ENCODE measurements at regions not wholly inside any gene's neighbourhood (a gene's known extent, or its start where the extent isn't known, plus 50 kb on each side); places are given as distances from the start of the nearest gene placed in this dataset.

GRCh38 chr2:13533524-13533922 is 816.8 kb downstream of the TRIB2 start:
- no peak for DNase-seq (ENCODE audit: low spot score)
- H3K4me3 Mint-ChIP-seq (ENCODE audit: unreplicated experiment), result no peak overlapping the region
- H3K27me3 Mint-ChIP-seq (ENCODE audit: unreplicated experiment), result no peaks in the 10 kb centered on the region
- no peaks in the 10 kb centered on the region for H3K36me3 Mint-ChIP-seq (ENCODE audit: low read depth, unreplicated experiment)
- H3K27ac Mint-ChIP-seq (ENCODE audit: unreplicated experiment), result no peak overlapping the region
- no peak for TF ChIP-seq CTCF (IDR thresholded peaks at IDR 0.05; ENCODE audit: unreplicated experiment)
- no peaks in the 10 kb centered on the region for H3K4me1 Mint-ChIP-seq (ENCODE audit: unreplicated experiment)
- no peaks in the 10 kb centered on the region for H3K9me3 Mint-ChIP-seq (ENCODE audit: unreplicated experiment)

GRCh38 chr2:13536941-13537340 is 820.2 kb downstream of the TRIB2 start:
- H3K27ac Mint-ChIP-seq (ENCODE audit: unreplicated experiment), result no peak overlapping the region
- no peak overlapping the region for H3K4me3 Mint-ChIP-seq (ENCODE audit: unreplicated experiment)
- no peak for TF ChIP-seq CTCF (IDR thresholded peaks at IDR 0.05; ENCODE audit: unreplicated experiment)
- no peaks in the 10 kb centered on the region for H3K36me3 Mint-ChIP-seq (ENCODE audit: low read depth, unreplicated experiment)
- no peaks in the 10 kb centered on the region for H3K4me1 Mint-ChIP-seq (ENCODE audit: unreplicated experiment)
- DNase-seq (ENCODE audit: low spot score), result no peak
- H3K27me3 Mint-ChIP-seq (ENCODE audit: unreplicated experiment), result no peaks in the 10 kb centered on the region
- no peaks in the 10 kb centered on the region for H3K9me3 Mint-ChIP-seq (ENCODE audit: unreplicated experiment)

GRCh38 chr2:13537771-13538349 is 821.1 kb downstream of the TRIB2 start:
- Mint-ChIP-seq H3K4me3 (ENCODE audit: unreplicated experiment) (no peak overlapping the region), H3K36me3 (ENCODE audit: low read depth, unreplicated experiment) (no peaks in the 10 kb centered on the region), H3K27me3 (ENCODE audit: unreplicated experiment) (no peaks in the 10 kb centered on the region), H3K9me3 (ENCODE audit: unreplicated experiment) (no peaks in the 10 kb centered on the region), H3K27ac (ENCODE audit: unreplicated experiment) (no peak overlapping the region), H3K4me1 (ENCODE audit: unreplicated experiment) (no peaks in the 10 kb centered on the region)
- TF ChIP-seq CTCF (IDR thresholded peaks at IDR 0.05; ENCODE audit: unreplicated experiment), result no peak
- no peak for DNase-seq (ENCODE audit: low spot score)

GRCh38 chr2:13539296-13539695 is 822.6 kb downstream of the TRIB2 start:
- no peak for TF ChIP-seq CTCF (IDR thresholded peaks at IDR 0.05; ENCODE audit: unreplicated experiment)
- Mint-ChIP-seq H3K4me1 (ENCODE audit: unreplicated experiment) (no peaks in the 10 kb centered on the region), H3K9me3 (ENCODE audit: unreplicated experiment) (no peaks in the 10 kb centered on the region), H3K27ac (ENCODE audit: unreplicated experiment) (no peak overlapping the region), H3K4me3 (ENCODE audit: unreplicated experiment) (no peak overlapping the region), H3K27me3 (ENCODE audit: unreplicated experiment) (no peaks in the 10 kb centered on the region), H3K36me3 (ENCODE audit: low read depth, unreplicated experiment) (no peaks in the 10 kb centered on the region)
- no peak for DNase-seq (ENCODE audit: low spot score)

GRCh38 chr2:13542061-13542460 is 825.3 kb downstream of the TRIB2 start:
- TF ChIP-seq CTCF (IDR thresholded peaks at IDR 0.05; ENCODE audit: unreplicated experiment), result no peak
- Mint-ChIP-seq H3K4me1 (ENCODE audit: unreplicated experiment) (no peaks in the 10 kb centered on the region), H3K4me3 (ENCODE audit: unreplicated experiment) (no peak overlapping the region), H3K27me3 (ENCODE audit: unreplicated experiment) (peaks cover 3% of the 10 kb centered on the region), H3K36me3 (ENCODE audit: low read depth, unreplicated experiment) (no peaks in the 10 kb centered on the region), H3K27ac (ENCODE audit: unreplicated experiment) (no peak overlapping the region), H3K9me3 (ENCODE audit: unreplicated experiment) (no peaks in the 10 kb centered on the region)
- no peak for DNase-seq (ENCODE audit: low spot score)
